ENCODE measurements at regions not wholly inside any gene's neighbourhood (a gene's known extent, or its start where the extent isn't known, plus 50 kb on each side); places are given as distances from the start of the nearest gene placed in this dataset.

- Histone ChIP-seq H3K79me2 (ENCODE audit: insufficient read depth, low read length) (no peaks in the 10 kb centered on the region), H2AFZ (ENCODE audit: low read length) (no peak overlapping the region), H3K9me3 (ENCODE audit: low read length) (no peaks in the 10 kb centered on the region), H3K9ac (ENCODE audit: low read length) (no peak overlapping the region), H3F3A (ENCODE audit: insufficient read depth, low read length) (no peaks in the 10 kb centered on the region), H3K27ac (ENCODE audit: low read depth, low read length, poor library complexity, severe bottlenecking) (no peak overlapping the region), H3K4me3 (ENCODE audit: low read depth, low read length, poor library complexity, severe bottlenecking) (no peak overlapping the region), H4K20me1 (ENCODE audit: insufficient read depth, low read length) (no peaks in the 10 kb centered on the region), H3K36me3 (ENCODE audit: insufficient read depth, low read length) (no peaks in the 10 kb centered on the region), H3K9me2 (ENCODE audit: low read depth, low read length) (no peaks in the 10 kb centered on the region), H3K4me2 (ENCODE audit: low read length) (no peak overlapping the region), H3K27me3 (ENCODE audit: insufficient read depth, low read length) (no peaks in the 10 kb centered on the region), H3K4me1 (ENCODE audit: insufficient read depth, low read length, severe bottlenecking) (no peaks in the 10 kb centered on the region)
- TF ChIP-seq, protein P1, sequence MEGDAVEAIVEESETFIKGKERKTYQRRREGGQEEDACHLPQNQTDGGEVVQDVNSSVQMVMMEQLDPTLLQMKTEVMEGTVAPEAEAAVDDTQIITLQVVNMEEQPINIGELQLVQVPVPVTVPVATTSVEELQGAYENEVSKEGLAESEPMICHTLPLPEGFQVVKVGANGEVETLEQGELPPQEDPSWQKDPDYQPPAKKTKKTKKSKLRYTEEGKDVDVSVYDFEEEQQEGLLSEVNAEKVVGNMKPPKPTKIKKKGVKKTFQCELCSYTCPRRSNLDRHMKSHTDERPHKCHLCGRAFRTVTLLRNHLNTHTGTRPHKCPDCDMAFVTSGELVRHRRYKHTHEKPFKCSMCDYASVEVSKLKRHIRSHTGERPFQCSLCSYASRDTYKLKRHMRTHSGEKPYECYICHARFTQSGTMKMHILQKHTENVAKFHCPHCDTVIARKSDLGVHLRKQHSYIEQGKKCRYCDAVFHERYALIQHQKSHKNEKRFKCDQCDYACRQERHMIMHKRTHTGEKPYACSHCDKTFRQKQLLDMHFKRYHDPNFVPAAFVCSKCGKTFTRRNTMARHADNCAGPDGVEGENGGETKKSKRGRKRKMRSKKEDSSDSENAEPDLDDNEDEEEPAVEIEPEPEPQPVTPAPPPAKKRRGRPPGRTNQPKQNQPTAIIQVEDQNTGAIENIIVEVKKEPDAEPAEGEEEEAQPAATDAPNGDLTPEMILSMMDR (IDR thresholded peaks at IDR 0.05; ENCODE audit: low read length), result no peak
- no peak for TF ChIP-seq EZH2 (IDR thresholded peaks at IDR 0.05; ENCODE audit: borderline replicate concordance, low read length)
Observed at GRCh38 chr13:105906746-105907145, 628.7 kb downstream of the EFNB2 start.

DNA sequence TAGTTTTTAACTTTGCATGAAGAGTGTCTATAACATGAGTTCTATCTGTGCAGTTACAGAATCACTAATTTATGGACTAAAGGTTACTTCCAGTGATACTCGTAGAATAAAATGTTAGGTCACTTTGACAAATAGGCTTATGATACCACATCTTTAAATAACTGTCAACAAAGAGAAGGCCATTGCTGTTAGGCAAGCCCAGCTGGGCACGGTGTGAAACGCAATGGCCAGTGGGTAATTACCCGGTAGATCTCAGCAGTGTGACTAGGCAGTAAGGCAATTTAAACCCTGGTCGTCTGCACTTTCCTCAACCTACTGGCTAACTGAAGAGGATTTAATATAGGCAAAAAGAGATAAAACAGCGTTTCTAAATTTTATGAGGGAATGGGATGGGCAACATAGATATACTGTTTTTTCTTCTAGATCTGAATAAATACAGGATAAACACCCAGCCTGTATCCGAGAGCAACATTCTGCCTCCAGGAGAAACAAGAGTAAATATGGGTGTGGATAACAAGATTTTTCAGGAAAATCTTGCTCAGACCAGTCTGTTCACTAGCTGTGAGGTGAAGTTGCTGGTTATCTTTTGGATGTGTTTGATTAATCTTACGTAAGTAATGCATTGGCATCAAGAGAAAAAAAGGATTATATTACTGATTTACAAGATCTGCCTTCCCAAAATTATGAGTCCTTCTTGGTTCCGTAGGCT is 631.3 kb downstream of the EFNB2 start:
- H3K27ac ChIP-seq (ENCODE audit: low read depth, low read length, poor library complexity, severe bottlenecking), result no peak overlapping the region
- H3K36me3 ChIP-seq (ENCODE audit: insufficient read depth, low read length), result no peaks in the 10 kb centered on the region
- H3K9me3 ChIP-seq (ENCODE audit: low read length), result no peaks in the 10 kb centered on the region
- no peaks in the 10 kb centered on the region for H4K20me1 ChIP-seq (ENCODE audit: insufficient read depth, low read length)
- H3K4me3 ChIP-seq (ENCODE audit: low read depth, low read length, poor library complexity, severe bottlenecking), result no peak overlapping the region
- H3K27me3 ChIP-seq (ENCODE audit: insufficient read depth, low read length), result no peaks in the 10 kb centered on the region
- H3K79me2 ChIP-seq (ENCODE audit: insufficient read depth, low read length), result no peaks in the 10 kb centered on the region
- H3K9me2 ChIP-seq (ENCODE audit: low read depth, low read length), result no peaks in the 10 kb centered on the region
- no peak overlapping the region for H3K4me2 ChIP-seq (ENCODE audit: low read length)
- no peak overlapping the region for H2AFZ ChIP-seq (ENCODE audit: low read length)
- TF ChIP-seq, protein P1 (IDR thresholded peaks at IDR 0.05; ENCODE audit: low read length), result no peak
- no peak for TF ChIP-seq EZH2 (IDR thresholded peaks at IDR 0.05; ENCODE audit: borderline replicate concordance, low read length)
- H3K4me1 ChIP-seq (ENCODE audit: insufficient read depth, low read length, severe bottlenecking), result no peaks in the 10 kb centered on the region
- H3F3A ChIP-seq (ENCODE audit: insufficient read depth, low read length), result no peaks in the 10 kb centered on the region
- no peak overlapping the region for H3K9ac ChIP-seq (ENCODE audit: low read length)

GRCh38 chr13:105902396-105902795 is 633.1 kb downstream of the EFNB2 start:
- Histone ChIP-seq H3F3A (ENCODE audit: insufficient read depth, low read length) (no peaks in the 10 kb centered on the region), H2AFZ (ENCODE audit: low read length) (no peak overlapping the region)
- TF ChIP-seq, protein P1 (IDR thresholded peaks at IDR 0.05; ENCODE audit: low read length), result no peak
- TF ChIP-seq EZH2 (IDR thresholded peaks at IDR 0.05; ENCODE audit: borderline replicate concordance, low read length), result no peak

More at GRCh38 chr13:105902396-105902795, 633.1 kb downstream of the EFNB2 start:
- no peaks in the 10 kb centered on the region for H3K36me3 ChIP-seq (ENCODE audit: insufficient read depth, low read length)
- H3K27me3 ChIP-seq (ENCODE audit: insufficient read depth, low read length), result no peaks in the 10 kb centered on the region
- H3K4me1 ChIP-seq (ENCODE audit: insufficient read depth, low read length, severe bottlenecking), result no peaks in the 10 kb centered on the region
- no peaks in the 10 kb centered on the region for H3K79me2 ChIP-seq (ENCODE audit: insufficient read depth, low read length)
- no peak overlapping the region for H3K4me3 ChIP-seq (ENCODE audit: low read depth, low read length, poor library complexity, severe bottlenecking)
- no peak overlapping the region for H3K4me2 ChIP-seq (ENCODE audit: low read length)
- no peak overlapping the region for H3K9ac ChIP-seq (ENCODE audit: low read length)
- H3K27ac ChIP-seq (ENCODE audit: low read depth, low read length, poor library complexity, severe bottlenecking), result no peak overlapping the region
- H3K9me3 ChIP-seq (ENCODE audit: low read length), result no peaks in the 10 kb centered on the region
- H4K20me1 ChIP-seq (ENCODE audit: insufficient read depth, low read length), result no peaks in the 10 kb centered on the region
- no peaks in the 10 kb centered on the region for H3K9me2 ChIP-seq (ENCODE audit: low read depth, low read length)
